Progenitor cell of endocrine pancreas (in vitro differentiated cells): ENCODE measurements at regions not wholly inside any gene's neighbourhood (a gene's known extent, or its start where the extent isn't known, plus 50 kb on each side); places are given as distances from the start of the nearest gene placed in this dataset.

ENCODE experiments used
- DNase-seq: peaks from one replicate; pipeline ENCODE4 v3.0.0; 2021; ENCODE audit warnings: low spot score; ENCODE audit not compliant: unreplicated experiment
- H3K27ac Mint-ChIP-seq: 2 replicates; pipeline ENCODE4 v1.8.0; 2021; ENCODE audit warnings: mild to moderate bottlenecking, moderate library complexity, mixed read lengths
- H3K27me3 Mint-ChIP-seq: 2 replicates; pipeline ENCODE4 v1.8.0; 2021; ENCODE audit warnings: mixed read lengths
- H3K36me3 Mint-ChIP-seq: 2 replicates; pipeline ENCODE4 v1.8.0; 2022; ENCODE audit warnings: mixed read lengths; ENCODE audit not compliant: insufficient read depth
- H3K4me1 Mint-ChIP-seq: 2 replicates; pipeline ENCODE4 v1.8.0; 2021; ENCODE audit warnings: low read depth, mixed read lengths
- H3K4me3 Mint-ChIP-seq: 2 replicates; pipeline ENCODE4 v1.8.0; 2021; ENCODE audit warnings: low read depth, mild to moderate bottlenecking, moderate library complexity, mixed read lengths
- H3K9me3 Mint-ChIP-seq: 2 replicates; pipeline ENCODE4 v1.8.0; 2021; ENCODE audit warnings: low read depth, mixed read lengths
- TF ChIP-seq, protein P1 (sequence below): fragments of 200-600 bp; sonication (generic); IDR thresholded peaks from one replicate; pipeline ENCODE4 v1.5.0; 2021; ENCODE audit warnings: antibody characterized with exemption, mild to moderate bottlenecking; ENCODE audit not compliant: unreplicated experiment

GRCh38 chr1:234970731-234971476 lies 157.7 kb downstream of the TOMM20 start:
- Mint-ChIP-seq H3K4me1 (peaks cover 51% of the 10 kb centered on the region), H3K36me3 (no peaks in the 10 kb centered on the region), H3K4me3 (peak overlapping the region; percentile 6), H3K9me3 (no peaks in the 10 kb centered on the region), H3K27ac (peak overlapping the region; percentile 96), H3K27me3 (no peaks in the 10 kb centered on the region)
- DNase-seq: no peak
- TF ChIP-seq, protein P1, sequence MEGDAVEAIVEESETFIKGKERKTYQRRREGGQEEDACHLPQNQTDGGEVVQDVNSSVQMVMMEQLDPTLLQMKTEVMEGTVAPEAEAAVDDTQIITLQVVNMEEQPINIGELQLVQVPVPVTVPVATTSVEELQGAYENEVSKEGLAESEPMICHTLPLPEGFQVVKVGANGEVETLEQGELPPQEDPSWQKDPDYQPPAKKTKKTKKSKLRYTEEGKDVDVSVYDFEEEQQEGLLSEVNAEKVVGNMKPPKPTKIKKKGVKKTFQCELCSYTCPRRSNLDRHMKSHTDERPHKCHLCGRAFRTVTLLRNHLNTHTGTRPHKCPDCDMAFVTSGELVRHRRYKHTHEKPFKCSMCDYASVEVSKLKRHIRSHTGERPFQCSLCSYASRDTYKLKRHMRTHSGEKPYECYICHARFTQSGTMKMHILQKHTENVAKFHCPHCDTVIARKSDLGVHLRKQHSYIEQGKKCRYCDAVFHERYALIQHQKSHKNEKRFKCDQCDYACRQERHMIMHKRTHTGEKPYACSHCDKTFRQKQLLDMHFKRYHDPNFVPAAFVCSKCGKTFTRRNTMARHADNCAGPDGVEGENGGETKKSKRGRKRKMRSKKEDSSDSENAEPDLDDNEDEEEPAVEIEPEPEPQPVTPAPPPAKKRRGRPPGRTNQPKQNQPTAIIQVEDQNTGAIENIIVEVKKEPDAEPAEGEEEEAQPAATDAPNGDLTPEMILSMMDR: no peak

DNA sequence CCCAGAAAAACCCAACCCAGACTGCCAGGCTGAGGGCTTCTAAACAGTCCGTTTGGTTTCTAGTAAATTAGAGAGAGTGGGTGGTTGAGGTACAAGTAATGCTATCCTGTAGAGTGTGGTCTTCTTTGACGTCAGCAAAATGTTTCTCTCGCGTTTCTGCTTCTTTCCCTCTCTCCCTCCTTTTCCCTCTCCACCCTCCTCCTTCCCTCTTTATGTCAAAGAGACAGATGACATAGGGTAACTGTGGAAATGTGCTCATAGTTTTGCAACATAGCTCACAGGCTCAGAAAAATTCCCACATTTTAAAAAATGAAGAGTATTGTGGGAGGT lies 158.3 kb downstream of the TOMM20 start:
- no peaks in the 10 kb centered on the region for H3K36me3 Mint-ChIP-seq
- no peaks in the 10 kb centered on the region for H3K9me3 Mint-ChIP-seq
- H3K27me3 Mint-ChIP-seq: no peaks in the 10 kb centered on the region
- peak overlapping the region; percentile 6 for H3K4me3 Mint-ChIP-seq
- peaks cover 49% of the 10 kb centered on the region for H3K4me1 Mint-ChIP-seq
- DNase-seq: no peak
- peak overlapping the region; percentile 96 for H3K27ac Mint-ChIP-seq
- TF ChIP-seq, protein P1: no peak

DNA sequence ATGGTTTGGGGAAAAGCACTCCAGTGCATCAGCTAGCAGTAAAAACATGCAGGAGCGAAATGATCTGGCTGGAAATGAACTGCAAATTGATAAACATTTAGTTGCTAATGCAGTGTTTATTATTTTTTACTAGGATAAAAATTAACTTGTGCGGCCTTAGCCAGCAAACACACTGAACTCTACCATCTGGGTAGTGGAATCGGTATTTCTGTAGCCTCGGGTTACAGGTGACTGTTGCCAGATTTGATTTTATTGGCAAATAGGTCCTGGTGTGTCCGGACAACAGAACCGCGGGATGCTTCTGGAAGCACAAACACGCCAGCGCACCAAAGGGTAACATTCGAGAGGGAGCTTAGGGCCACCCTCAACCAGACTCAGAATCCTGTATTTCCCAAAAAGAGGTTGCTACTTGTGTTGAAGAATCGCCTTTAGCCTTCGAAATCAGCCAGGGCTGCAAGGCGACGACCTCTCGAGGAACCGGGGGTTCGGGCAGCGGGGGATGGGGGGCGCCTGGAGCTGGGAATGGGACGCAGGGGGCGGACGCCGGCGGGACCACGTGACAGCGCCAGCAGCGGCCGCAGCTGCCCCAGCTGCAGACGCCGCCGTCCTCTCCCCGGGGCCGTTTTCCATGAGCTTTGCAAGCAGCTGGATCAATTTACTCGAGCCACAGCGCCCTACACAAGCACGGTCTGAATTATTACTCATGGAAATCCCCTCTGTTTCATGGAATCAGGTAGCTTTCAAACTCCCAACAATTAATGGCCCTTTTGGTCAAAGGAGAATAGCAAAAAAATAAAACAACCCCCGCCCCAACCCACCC lies 158.8 kb downstream of the TOMM20 start:
- Mint-ChIP-seq H3K36me3 (no peaks in the 10 kb centered on the region), H3K4me1 (peaks cover 47% of the 10 kb centered on the region), H3K9me3 (no peaks in the 10 kb centered on the region), H3K4me3 (peak overlapping the region; percentile 9), H3K27ac (peak overlapping the region; percentile 89), H3K27me3 (no peaks in the 10 kb centered on the region)
- peak; percentile 47 for DNase-seq
- TF ChIP-seq, protein P1: no peak

GRCh38 chr1:234969011-234969441 lies 159.6 kb downstream of the TOMM20 start:
- TF ChIP-seq, protein P1: no peak
- no peaks in the 10 kb centered on the region for H3K36me3 Mint-ChIP-seq
- no peak for DNase-seq
- no peaks in the 10 kb centered on the region for H3K9me3 Mint-ChIP-seq
- H3K27ac Mint-ChIP-seq: peak overlapping the region; percentile 33
- H3K4me1 Mint-ChIP-seq: peaks cover 49% of the 10 kb centered on the region
- no peaks in the 10 kb centered on the region for H3K27me3 Mint-ChIP-seq
- H3K4me3 Mint-ChIP-seq: no peak overlapping the region

DNA sequence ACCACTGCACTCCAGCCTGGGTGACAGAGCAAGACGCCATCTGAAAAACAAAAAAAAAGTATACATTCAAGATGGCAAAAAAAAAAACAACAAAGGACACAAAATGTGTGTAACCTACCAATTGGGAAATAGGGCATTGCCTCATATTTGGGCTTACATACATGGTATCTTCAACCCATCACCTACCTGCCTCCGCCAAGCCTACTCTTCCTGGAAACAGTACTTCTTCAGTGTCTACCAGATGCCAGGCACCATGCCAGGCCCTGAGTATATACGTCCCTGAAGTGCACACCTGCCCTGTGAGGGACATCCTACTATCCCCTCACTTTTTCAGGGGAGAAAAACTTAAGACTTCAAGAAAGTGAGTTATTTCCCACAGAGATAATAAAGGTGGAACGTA lies 160.2 kb downstream of the TOMM20 start:
- Mint-ChIP-seq H3K4me3 (no peak overlapping the region), H3K27me3 (no peaks in the 10 kb centered on the region), H3K4me1 (peaks cover 54% of the 10 kb centered on the region), H3K9me3 (no peaks in the 10 kb centered on the region), H3K36me3 (no peaks in the 10 kb centered on the region), H3K27ac (peak overlapping the region; percentile 70)
- TF ChIP-seq, protein P1: no peak
- no peak for DNase-seq
